ENCODE measurements at regions not wholly inside any gene's neighbourhood (a gene's known extent, or its start where the extent isn't known, plus 50 kb on each side); places are given as distances from the start of the nearest gene placed in this dataset.
A peak's percentile ranks its signal among the peaks of the same experiment; 100 is the strongest.
"Not testable (repeated sequence)": the region's sequence is repeated elsewhere in the genome, so short reads cannot be mapped to it uniquely, and the experiment has no call there.

GRCh38 chrX:150052226-150052625 is 113.9 kb upstream of the EOLA2 start:
- no peak for DNase-seq (ENCODE audit: low spot score)

GRCh38 chrX:150058728-150059127 is 120.4 kb upstream of the EOLA2 start:
- no peak for DNase-seq (ENCODE audit: low spot score)

DNA sequence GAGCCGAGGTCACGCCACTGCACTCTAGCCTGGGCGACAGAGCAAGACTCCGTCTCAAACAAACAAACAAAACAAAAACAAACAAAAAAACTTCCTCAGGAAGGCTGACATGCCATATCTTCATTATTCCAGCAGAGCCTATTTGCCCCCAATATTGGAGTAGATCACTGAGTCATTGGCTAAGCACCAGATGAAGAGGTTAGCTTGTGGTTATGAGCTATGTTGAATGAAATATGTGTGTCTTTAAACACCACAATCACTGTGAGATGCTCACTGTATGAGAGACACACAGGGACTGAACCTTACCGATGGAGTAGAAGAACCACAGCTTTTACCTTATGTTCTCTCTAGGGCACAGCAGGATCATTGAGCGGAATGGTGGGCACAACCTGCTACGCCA is 122.1 kb upstream of the EOLA2 start:
- no peak for DNase-seq (ENCODE audit: low spot score)

DNA sequence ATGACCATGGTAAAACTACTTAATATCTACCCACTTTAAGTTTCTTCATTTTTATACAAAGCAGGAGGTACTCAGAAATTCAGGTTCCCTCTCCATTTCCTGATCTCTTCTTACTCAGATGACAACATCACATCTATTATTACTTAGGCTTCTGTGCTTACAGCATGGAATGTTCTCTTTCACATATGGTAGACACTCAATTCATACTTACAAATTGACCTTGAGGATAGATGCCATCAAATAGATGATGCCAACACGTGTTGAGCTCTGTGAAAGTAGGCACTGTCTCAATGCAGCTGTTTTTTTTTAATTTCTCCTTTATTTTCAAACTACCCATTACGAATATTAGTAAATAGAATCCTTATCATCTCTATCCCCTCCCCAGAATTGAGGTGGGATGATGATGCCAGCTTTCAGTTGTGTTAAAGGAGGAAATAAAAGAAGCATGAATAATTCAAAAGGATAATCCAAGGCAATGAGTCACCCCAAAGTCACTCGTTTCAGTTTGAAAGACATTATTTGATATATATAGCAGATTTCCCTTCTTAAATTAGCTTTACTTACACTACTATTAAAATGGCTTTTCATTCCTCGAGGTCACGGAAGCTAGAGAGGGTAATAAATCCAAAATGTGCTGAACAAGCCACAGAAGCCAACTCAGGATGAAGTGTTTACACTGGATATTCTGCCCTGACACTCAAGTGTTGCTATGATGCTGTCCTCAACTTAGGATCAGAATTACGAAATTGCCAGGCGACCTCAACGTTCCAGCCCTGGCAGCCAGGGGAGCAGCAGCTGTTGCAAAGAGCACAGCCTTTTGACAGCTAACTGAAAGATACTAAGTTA is 124.2 kb upstream of the EOLA2 start:
- no peak for DNase-seq (ENCODE audit: low spot score)

- DNase-seq (ENCODE audit: low spot score) = no peak
Observed at GRCh38 chrX:150063138-150063518, 124.8 kb upstream of the EOLA2 start.

- DNase-seq (ENCODE audit: low spot score) = no peak
Observed at GRCh38 chrX:150063674-150064073, 125.4 kb upstream of the EOLA2 start.

- no peak for DNase-seq (ENCODE audit: low spot score)
Observed at GRCh38 chrX:150074175-150074574, 135.9 kb upstream of the EOLA2 start.

DNA sequence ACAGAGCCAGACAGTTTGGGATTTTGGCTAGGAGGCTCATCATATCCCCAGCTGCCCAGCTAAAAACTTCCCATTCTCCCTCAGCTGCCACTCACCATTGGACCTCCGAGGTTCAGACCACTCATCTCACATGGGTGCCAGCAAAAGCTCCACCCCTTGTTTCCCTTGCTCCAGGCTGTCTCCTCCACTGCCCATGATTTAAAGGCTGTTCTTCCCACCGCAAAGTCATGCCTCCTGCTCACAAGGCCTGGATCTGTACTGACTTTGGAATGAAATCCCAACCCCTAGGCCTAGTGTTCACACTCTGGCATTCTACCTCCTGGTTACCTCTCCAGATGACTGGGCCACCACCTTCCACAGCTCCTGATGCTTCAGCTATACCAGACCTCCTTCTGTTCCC is 142.2 kb upstream of the EOLA2 start:
- peak; percentile 21 for DNase-seq (ENCODE audit: low spot score)

- peak; percentile 17 for DNase-seq (ENCODE audit: low spot score)
Observed at GRCh38 chrX:150081076-150081475, 142.8 kb upstream of the EOLA2 start.

DNA sequence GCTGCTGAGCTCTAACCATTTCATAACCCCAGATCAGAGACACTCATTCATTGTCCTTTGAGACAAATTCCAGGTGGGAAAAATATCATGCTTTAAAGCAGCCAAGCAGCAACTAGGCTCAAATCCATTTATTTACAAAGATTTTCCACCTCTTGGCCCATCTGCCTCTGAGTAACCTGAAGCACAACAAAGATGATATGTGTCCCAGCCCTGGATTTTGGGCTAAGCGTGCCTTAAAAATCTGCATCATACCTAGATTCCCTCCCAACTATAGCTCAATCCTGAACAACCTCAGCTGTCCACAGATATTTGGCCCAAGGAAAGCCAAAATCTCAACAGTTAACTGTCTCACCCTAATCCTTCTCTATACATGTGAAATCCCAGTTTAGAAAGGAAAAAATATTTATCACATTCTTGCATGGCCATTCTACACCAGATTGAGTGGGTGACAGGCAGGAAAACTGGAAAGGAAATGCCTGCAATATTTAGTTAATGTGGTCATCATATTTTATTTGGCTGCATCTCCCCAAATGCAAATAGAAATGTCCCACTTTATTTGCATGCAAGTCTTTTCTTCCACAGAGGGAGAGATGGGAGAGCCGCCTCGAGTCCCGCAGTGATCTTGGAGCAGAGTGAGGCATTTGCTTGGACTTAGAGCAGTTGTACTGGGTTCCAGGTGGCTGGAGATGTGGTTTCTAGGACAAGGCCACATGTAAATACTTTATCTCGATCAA is 146.4 kb upstream of the EOLA2 start:
- peak; percentile 9 for DNase-seq (ENCODE audit: low spot score)

DNA sequence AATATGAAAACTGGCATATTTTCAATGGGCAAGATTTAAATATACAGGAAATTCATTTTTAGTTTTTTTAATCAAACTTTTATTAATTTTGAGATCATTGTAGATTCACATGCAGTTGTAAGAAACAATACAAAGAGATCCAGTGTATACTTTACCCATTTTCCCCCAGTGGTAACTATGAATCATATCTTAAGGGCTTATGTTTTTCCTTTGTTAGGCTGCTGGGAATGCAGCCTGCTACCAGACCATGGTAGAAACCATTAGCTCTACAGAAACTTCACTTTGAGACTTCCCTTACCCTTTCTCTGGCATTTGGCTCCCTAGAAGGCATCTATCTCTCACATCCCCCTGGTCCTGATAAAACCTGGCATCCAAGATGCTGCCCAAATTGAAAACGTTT is 147.6 kb upstream of the EOLA2 start:
- no peak for DNase-seq (ENCODE audit: low spot score)

GRCh38 chrX:150086371-150086770 is 148.1 kb upstream of the EOLA2 start:
- no peak for DNase-seq (ENCODE audit: low spot score)

GRCh38 chrX:150087612-150088011 is 149.3 kb upstream of the EOLA2 start:
- DNase-seq (ENCODE audit: low spot score) = no peak

DNA sequence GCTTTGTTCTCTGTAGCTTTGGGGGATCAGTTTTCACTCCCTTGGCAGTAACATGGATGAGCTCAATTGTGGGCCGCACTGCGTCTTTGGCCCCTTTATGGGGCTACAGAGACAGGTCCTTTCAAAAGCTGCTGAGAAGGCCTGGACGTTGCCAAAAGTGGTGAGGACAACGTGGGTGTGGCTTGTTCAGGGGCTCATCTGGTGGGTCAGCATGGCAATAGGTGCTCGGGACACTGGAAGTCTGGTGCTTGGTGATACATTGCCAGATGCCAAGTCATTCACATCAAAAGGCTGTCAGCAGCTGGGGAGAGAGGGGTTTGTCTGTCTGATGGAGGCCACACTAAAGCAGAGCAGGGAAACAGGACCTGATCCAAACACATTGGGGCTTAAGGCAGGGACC is 149.8 kb upstream of the EOLA2 start:
- peak; percentile 19 for DNase-seq (ENCODE audit: low spot score)

DNA sequence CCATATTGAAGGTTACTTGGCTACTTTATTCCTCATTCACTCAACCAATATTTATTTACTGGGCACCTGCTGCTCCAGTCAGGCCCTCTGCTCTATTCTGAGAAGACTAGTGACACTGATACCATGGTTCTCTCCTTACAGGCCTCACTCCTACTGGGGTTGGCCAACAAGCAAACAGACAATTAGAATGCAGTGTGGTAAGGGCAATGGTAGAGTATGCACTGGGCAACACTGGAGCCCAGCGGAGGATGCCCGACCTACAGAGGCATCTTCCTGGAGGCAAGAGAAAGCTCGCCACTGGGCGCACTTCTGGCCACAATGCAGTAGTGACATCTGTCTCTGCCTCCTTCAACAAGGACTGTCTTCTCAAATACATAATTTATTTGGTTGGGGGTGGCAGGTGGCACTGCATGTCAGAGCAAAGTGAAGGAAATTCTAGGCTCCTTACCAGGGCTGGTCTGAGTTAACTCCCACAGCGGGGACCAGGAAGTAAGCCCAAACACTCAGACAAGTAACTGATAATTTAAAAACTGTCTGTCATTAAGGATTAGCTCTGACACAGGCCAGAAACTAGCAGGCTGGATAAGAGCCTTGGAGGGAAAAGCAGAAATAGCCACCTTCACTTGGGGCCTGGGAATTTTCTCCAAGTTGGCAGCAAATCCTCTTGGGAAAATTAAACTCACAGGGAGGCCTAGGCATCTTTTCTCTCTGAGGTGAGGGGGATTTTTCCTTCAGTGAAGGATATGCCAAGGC is 150.7 kb upstream of the EOLA2 start:
- DNase-seq (ENCODE audit: low spot score) = peak; percentile 19

- DNase-seq (ENCODE audit: low spot score) = not testable (repeated sequence)
Observed at GRCh38 chrX:150091300-150091699, 153.0 kb upstream of the EOLA2 start.

DNA sequence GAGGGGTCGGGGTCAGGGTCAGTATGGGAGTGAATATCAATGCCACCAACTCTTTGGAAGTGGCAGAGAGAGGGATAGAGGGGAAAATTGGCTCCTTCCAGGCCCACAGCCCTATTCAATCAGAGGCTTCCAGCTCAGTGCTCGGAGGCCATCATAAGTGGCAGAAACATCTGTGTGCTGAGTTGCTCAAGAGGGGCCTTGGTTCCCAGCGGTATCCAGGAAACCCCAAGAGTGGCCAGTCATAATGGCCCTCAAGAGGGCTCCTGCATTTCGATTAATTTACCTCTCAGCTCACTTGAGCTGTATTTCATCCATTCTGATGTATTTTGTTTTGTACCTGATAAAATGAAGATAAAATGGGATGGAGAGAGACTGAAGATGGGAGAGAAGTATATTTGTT is 154.3 kb upstream of the EOLA2 start:
- DNase-seq (ENCODE audit: low spot score) = peak; percentile 10

DNA sequence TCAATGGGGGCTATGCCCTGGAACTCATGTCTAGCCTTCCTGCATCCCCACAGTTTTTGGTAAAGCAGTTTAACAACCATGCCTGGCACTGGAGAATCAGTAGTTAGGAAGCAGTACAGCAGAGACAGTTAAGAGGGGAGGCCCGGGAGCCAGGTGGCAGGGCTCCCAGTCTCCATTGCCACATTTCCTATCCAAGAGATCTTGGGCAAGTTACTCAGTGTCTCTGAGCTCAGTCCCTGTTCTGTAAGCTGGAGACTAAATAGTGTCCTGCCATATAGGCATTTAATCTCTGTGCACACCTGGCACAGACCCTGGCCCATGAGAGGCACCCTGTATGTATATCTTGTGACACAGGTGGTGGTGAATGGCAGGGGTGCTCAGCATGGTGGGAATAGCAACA is 156.1 kb upstream of the EOLA2 start:
- DNase-seq (ENCODE audit: low spot score) = no peak

DNA sequence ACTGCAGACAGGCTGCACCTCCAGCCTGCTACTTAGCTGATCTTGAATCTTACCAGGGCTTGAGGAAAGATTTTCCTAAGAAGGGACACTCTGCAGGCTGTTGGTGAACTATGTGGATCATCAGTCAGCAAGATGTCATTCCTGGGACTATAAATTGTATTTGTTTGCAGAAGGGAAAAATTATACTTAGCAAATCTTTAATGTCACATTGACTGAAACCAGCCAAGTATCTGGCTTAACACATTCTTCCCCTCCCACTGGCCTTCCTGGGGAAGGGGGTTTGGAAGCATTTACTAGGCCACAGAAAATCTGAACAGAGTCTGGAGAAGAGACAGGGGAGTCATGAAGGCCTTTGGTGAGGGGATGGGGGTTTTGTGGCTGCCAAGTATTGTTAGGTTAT is 156.7 kb upstream of the EOLA2 start:
- no peak for DNase-seq (ENCODE audit: low spot score)

DNA sequence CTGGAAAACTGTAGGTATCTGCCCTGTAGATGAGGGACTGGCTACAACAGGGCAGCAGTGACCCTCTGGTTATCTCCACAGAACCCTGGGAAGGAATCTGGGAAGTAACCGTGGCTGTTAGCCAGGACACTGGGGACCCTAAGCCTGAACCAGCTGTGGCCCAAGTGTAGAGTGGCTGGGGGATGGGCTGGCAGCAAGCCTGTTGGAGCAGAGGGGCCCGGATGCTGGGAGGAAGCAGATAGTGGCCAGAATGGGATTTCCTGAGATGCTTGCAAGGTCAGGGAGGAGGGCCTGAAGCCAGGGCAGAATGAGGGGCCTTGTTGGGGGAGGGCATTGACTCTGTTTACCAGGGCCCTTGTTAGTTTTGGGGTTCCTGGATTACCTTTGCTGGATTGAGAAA is 161.0 kb upstream of the EOLA2 start:
- DNase-seq (ENCODE audit: low spot score) = peak; percentile 14

DNA sequence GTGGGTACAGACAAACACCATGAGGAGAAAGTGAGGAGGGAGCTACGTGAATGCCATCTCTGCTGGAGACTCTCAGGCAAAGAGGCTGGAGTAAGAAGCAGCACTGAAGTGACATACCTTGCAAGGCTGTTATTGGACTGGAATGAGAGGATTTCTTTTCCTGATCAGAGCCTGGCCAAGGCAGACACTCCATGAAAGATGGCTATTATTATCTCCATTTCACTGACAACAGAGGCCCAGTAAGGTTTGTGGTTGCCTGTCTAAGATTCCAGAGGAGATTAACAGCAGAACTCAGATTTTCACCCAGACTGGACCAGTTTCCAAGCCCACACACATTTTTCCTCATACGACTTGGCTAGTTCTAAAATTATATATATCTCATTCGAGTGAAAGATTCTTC is 162.0 kb upstream of the EOLA2 start:
- no peak for DNase-seq (ENCODE audit: low spot score)

DNA sequence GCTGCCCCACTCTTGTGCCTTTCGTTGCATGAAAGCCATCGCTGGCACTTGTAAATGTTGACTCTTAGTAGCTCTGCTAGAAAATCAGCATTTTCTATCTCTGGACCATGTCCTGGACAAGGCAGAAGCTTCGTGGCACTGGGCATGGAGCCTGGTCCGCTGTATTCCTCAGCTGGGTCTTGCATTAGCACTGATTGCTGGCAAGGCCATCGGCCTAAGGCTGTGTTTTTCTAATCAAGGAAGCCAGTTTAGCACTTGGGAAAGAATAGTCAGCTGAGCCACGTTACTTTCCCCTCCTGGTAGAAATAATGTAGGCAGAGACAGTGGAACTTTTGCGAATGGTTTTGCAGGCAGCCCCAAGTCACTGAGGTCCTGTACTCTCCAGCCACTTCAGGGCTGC is 180.2 kb upstream of the EOLA2 start:
- DNase-seq (ENCODE audit: low spot score) = no peak

GRCh38 chrX:150119323-150119722 is 181.0 kb upstream of the EOLA2 start:
- DNase-seq (ENCODE audit: low spot score) = no peak

Data from ecto neural progenitor cell (in vitro differentiated cells).